GM12864 (cell line): ENCODE measurements at regions not wholly inside any gene's neighbourhood (a gene's known extent, or its start where the extent isn't known, plus 50 kb on each side); places are given as distances from the start of the nearest gene placed in this dataset.

ENCODE experiments used
- DNase-seq: peaks from one replicate; pipeline ENCODE4 v3.0.0-alpha.2; 2011; ENCODE audit warnings: low read depth
- H3K4me3 ChIP-seq: 2 replicates; pipeline ENCODE4 v1.5.1; 2011; ENCODE audit warnings: mild to moderate bottlenecking, low read depth, low read length, control low read depth
- TF ChIP-seq, protein P1 (sequence below): IDR thresholded peaks from 2 replicates; pipeline ENCODE4 v1.5.1; 2011; ENCODE audit warnings: low read depth, mild to moderate bottlenecking, moderate library complexity, low read length, control low read depth, inconsistent platforms; ENCODE audit errors: missing control alignments

- TF ChIP-seq, protein P1, sequence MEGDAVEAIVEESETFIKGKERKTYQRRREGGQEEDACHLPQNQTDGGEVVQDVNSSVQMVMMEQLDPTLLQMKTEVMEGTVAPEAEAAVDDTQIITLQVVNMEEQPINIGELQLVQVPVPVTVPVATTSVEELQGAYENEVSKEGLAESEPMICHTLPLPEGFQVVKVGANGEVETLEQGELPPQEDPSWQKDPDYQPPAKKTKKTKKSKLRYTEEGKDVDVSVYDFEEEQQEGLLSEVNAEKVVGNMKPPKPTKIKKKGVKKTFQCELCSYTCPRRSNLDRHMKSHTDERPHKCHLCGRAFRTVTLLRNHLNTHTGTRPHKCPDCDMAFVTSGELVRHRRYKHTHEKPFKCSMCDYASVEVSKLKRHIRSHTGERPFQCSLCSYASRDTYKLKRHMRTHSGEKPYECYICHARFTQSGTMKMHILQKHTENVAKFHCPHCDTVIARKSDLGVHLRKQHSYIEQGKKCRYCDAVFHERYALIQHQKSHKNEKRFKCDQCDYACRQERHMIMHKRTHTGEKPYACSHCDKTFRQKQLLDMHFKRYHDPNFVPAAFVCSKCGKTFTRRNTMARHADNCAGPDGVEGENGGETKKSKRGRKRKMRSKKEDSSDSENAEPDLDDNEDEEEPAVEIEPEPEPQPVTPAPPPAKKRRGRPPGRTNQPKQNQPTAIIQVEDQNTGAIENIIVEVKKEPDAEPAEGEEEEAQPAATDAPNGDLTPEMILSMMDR, result no peak
- no peak for DNase-seq
- no peak overlapping the region for H3K4me3 ChIP-seq
Measured at GRCh38 chr4:31647786-31648185, 927.6 kb downstream of the PCDH7 start.

DNA sequence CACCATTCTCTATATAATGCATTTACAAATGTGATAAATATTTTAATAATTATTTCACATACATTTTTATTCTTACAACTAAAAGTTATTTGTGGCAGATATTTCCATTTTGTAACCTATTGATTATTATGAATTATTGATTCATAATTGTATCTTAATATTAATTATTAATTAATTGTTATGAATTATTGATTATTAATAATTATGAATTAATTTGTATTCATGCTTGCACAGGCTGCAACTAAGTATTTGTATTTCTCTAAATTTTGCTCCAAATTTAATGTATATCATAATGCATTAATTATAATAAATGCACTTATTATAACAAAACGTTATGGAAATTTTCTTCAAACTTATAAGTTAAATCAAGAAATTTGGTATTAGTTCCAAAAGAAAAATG lies 929.7 kb downstream of the PCDH7 start:
- H3K4me3 ChIP-seq, result no peak overlapping the region
- no peak for DNase-seq
- TF ChIP-seq, protein P1, result no peak

DNA sequence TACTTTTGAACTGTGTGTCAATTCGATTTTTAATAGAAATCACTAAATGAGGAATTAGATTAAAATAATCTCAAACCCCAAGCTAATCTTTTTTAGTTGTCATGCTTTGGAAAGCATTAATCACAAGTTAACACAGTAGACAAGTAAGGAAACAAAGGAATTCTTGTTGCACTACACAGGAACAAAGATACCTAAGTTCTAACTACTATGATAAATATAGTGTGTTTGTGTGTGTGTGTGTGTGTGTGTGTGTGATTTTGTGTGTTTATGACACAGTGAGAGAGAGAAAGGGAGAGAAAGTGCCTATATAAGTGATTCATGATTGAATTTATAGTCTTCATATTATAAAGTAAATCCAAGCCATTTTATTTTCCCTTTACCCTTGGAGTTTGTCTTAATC lies 931.4 kb downstream of the PCDH7 start:
- TF ChIP-seq, protein P1, result no peak

GRCh38 chr4:31655328-31655727 lies 935.2 kb downstream of the PCDH7 start:
- TF ChIP-seq, protein P1, result no peak
- H3K4me3 ChIP-seq, result no peak overlapping the region
- DNase-seq, result no peak

More for the DNA sequence above, 931.4 kb downstream of the PCDH7 start:
- H3K4me3 ChIP-seq, result no peak overlapping the region
- no peak for DNase-seq

DNA sequence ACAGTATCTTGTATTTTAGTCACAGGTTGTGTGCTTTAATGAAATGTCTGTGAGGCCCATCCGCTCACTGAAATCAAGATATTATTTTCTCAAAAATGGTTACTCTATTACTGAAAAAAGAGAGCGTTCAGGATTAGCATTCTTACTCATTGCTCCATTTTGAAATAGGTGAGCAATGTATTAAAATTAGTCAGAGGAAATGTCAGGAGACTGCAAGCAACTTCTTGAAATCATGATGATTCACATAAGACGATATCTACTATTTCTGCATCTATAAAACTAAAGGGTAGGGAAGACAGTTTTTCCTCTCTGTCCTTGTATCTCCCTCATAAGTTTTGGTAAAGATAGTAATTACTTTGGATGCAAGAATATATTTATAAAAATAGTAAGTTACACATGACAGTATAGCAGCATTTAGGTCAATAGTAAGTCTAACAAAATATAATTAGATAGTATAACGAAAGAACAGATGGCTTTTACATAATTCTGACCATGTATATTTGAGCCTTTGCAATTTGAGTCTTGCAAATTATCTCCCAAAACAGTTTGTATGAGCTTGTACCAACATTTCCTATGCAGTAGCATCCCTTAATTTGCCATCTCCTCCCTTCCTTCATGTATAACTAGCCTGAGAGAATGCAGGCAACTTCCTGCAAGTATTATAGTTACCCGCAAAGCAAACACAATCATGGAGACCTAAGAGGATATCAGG lies 937.8 kb downstream of the PCDH7 start:
- TF ChIP-seq, protein P1, result no peak
- DNase-seq, result no peak

GRCh38 chr4:31660916-31661315 lies 940.7 kb downstream of the PCDH7 start:
- H3K4me3 ChIP-seq, result no peak overlapping the region
- no peak for DNase-seq
- TF ChIP-seq, protein P1, result no peak

More for the DNA sequence above, 937.8 kb downstream of the PCDH7 start:
- H3K4me3 ChIP-seq, result no peak overlapping the region

- H3K4me3 ChIP-seq, result no peak overlapping the region
- TF ChIP-seq, protein P1, result no peak
- no peak for DNase-seq
Measured at GRCh38 chr4:31662951-31663350, 942.8 kb downstream of the PCDH7 start.
